CD4-positive, alpha-beta T cell (primary cell): ENCODE measurements at regions not wholly inside any gene's neighbourhood (a gene's known extent, or its start where the extent isn't known, plus 50 kb on each side); places are given as distances from the start of the nearest gene placed in this dataset.

ENCODE experiments used
- ATAC-seq: fragments of 200-7000 bp; cut with Tn5 transposase; one replicate; pipeline ENCODE4 v1.10.0; 2022; ENCODE audit warnings: mild to moderate bottlenecking; ENCODE audit not compliant: poor library complexity
- CTCF ChIA-PET: fragments of 350-600 bp; sonication (Branson Sonifier 250); formaldehyde crosslinking; loops from one replicate; lab custom pipeline; 2021; ENCODE audit warnings: antibody characterized with exemption, inconsistent platforms; lab: Charles Lee
- POLR2A ChIA-PET: fragments of 350-600 bp; sonication (Branson Sonifier 250); formaldehyde crosslinking; loops from one replicate; lab custom pipeline; 2021; ENCODE audit warnings: antibody characterized with exemption, inconsistent platforms; lab: Charles Lee
- DNase-seq, 14 experiments: peaks; one replicate each; pipeline ENCODE4 v3.0.0-alpha.2; 2013 to 2020; ENCODE audit warnings: mixed read lengths in 2 of 14
- H3K27ac ChIP-seq, 2 donors: one replicate each; pipeline versions ENCODE4 v1.5.1 to v1.7.0; 2013; ENCODE audit warnings: low read length in 2 of 2, low read depth in 1 of 2, mild to moderate bottlenecking in 1 of 2
- H3K27me3 ChIP-seq, 2 experiments: 1 replicate in 1 of 2; 2 replicates in 1 of 2; pipeline versions ENCODE4 v1.6.1 to v1.7.0; 2013; ENCODE audit warnings: low read length in 2 of 2, control low read depth in 1 of 2, mild to moderate bottlenecking in 1 of 2, moderate library complexity in 1 of 2; ENCODE audit not compliant: insufficient read depth in 2 of 2, control insufficient read depth in 1 of 2
- H3K36me3 ChIP-seq: one replicate; pipeline ENCODE4 v1.6.1; 2013; ENCODE audit warnings: low read length, control low read depth; ENCODE audit not compliant: insufficient read depth
- H3K4me1 ChIP-seq: one replicate; pipeline ENCODE4 v1.6.1; 2013; ENCODE audit warnings: low read length, control low read depth; ENCODE audit not compliant: insufficient read depth
- H3K4me3 ChIP-seq: one replicate; pipeline ENCODE4 v1.5.1; 2013; ENCODE audit warnings: mild to moderate bottlenecking, low read length, moderate library complexity
- H3K9me3 ChIP-seq, 2 experiments: 1 replicate in 1 of 2; 2 replicates in 1 of 2; pipeline versions ENCODE4 v1.6.1 to v1.7.0; 2013; ENCODE audit warnings: low read length in 2 of 2, mild to moderate bottlenecking in 2 of 2, control low read depth in 1 of 2, moderate library complexity in 1 of 2; ENCODE audit not compliant: control insufficient read depth in 1 of 2, insufficient read depth in 1 of 2
- H3K27ac Mint-ChIP-seq: one replicate; pipeline ENCODE4 v1.8.0; 2020; ENCODE audit warnings: mixed read lengths
- H3K27me3 Mint-ChIP-seq: one replicate; pipeline ENCODE4 v1.8.0; 2021; ENCODE audit warnings: mixed read lengths
- H3K36me3 Mint-ChIP-seq: one replicate; pipeline ENCODE4 v1.8.0; 2021; ENCODE audit warnings: low read depth, mixed read lengths
- H3K4me1 Mint-ChIP-seq: one replicate; pipeline ENCODE4 v1.8.0; 2021; ENCODE audit warnings: low read depth, mixed read lengths
- H3K4me3 Mint-ChIP-seq: one replicate; pipeline ENCODE4 v1.8.0; 2020; ENCODE audit warnings: mild to moderate bottlenecking, mixed read lengths
- H3K9me3 Mint-ChIP-seq: one replicate; pipeline ENCODE4 v1.8.0; 2020; ENCODE audit warnings: mixed read lengths
- CTCF ChIP-seq: fragments of 200-600 bp; IDR thresholded peaks from one replicate; pipeline ENCODE4 v1.8.0; 2022; ENCODE audit warnings: antibody characterized with exemption, mild to moderate bottlenecking
- intact Hi-C, 2 experiments: fragments of 100-400 bp; cut with DNase I in 1 of 2; cut with micrococcal nuclease in 1 of 2; formaldehyde crosslinking; loops; one replicate each; pipeline versions ENCODE4 v1.15.1 to v1.9.0; 2023 to 2025; cut with DNase I, micrococcal nuclease

DNA sequence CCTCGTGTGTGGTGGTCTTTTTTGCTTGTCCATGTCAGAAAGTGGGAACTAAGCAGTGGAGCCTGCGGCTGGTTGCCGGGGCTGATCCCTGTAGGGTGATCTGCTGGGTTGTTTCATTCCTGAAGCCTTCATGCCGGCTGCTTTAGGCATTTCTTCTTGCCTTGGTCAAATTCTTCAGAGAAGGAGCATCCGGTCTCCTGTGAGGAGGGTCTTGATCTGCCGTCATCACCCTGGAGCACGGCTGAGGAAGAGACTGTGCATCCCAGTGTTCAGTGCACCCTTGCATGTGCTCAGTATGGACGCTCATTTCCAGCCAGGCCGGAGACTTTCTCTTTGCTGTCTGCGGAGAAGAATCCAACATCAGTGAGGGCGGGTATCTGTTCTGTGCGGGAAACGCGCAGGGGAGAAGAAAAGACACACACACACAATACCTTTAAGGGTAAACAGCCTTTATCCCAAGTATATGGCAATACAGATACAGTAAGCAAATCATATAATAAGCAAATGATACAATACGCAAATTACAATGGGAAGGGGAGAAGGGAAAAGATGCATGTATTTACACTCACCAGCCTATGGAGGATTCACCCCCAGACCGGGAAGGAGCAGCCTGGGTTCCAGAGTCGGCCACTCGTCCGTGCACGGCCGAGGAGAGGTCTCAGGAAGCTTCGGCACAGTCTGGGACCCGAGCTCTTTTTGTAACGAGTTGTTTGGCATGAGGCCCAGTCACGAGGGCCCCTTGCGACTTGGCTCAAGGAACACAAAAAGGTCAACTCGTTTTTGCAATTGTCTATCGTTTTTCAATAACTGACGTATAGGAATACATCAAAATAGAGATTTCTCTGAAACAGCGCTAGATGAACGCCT, 1366.8 kb upstream of the TMEM132C start:
- Mint-ChIP-seq H3K36me3 (no peaks in the 10 kb centered on the region), H3K9me3 (no peaks in the 10 kb centered on the region), H3K27ac (no peak overlapping the region), H3K4me3 (no peak overlapping the region), H3K27me3 (no peaks in the 10 kb centered on the region), H3K4me1 (no peaks in the 10 kb centered on the region)
- Histone ChIP-seq H3K9me3 (no peaks in the 10 kb centered on the region), H3K36me3 (no peaks in the 10 kb centered on the region), H3K27ac (no peak overlapping the region), H3K4me3 (no peak overlapping the region), H3K4me1 (no peaks in the 10 kb centered on the region), H3K27me3 (peaks cover 0 to 2% of the 10 kb centered on the region in 2 experiments)
- POLR2A ChIA-PET = no interaction called here
- no peak for TF ChIP-seq CTCF
- CTCF ChIA-PET = no interaction called here
- ATAC-seq = no peak
- no peak for DNase-seq
- intact Hi-C loops = no loop called here

DNA sequence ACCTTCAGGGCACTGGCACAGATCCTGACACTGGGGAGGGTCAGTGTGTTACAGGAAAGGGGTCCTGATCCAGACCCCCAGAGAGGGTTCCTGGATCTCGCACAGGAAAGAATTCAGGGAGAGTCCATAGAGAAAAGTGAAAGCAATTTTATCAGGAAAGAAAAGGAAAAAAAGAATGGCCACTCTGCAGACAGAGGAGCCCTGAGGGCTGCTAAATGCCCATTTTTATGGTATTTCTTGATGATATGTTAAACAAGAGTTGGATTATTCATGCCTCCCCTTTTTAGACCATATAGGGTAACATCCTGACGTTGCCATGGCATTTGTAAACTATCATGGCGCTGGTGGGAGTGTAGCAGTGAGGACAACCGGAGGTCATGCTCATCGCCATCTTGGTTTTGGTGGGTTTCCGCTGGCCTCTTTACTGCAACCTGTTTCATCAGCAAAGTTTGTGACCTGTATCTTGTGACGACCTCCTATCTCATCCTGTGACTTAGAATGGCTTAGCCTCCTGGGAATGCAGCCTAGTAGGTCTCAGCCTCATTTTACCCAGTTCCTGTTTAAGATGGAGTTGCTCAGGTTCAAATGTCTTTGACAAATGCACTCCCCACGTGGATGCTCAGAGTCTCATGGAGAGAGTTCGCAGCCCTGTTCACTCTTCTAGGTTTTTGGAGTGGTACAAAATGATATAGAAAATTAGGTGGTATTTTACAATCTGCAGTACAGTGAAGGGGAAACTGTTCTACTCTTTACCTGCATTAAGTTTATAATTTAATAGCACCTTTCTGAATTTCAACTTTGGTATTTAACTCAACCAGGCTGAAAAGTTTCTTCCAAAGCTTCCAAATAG, 1363.7 kb upstream of the TMEM132C start:
- ChIA-PET CTCF (interaction anchor here (0.5 kb wide), 1 partner anchor 16 kb away, joined by 3 read pairs; no protein-coding TSS in a partner anchor), POLR2A (no interaction called here)
- H3K27ac ChIP-seq = no peak overlapping the region
- Mint-ChIP-seq H3K9me3 (peaks cover 4% of the 10 kb centered on the region), H3K36me3 (no peaks in the 10 kb centered on the region), H3K27ac (no peak overlapping the region), H3K27me3 (peaks cover 17% of the 10 kb centered on the region), H3K4me1 (no peaks in the 10 kb centered on the region), H3K4me3 (no peak overlapping the region)
- intact Hi-C loops = no loop called here
- no peaks in the 10 kb centered on the region for H3K36me3 ChIP-seq
- TF ChIP-seq CTCF = no peak
- peaks cover 0 to 5% of the 10 kb centered on the region in 2 experiments for H3K9me3 ChIP-seq
- no peak for DNase-seq
- ATAC-seq = no peak
- H3K4me3 ChIP-seq = no peak overlapping the region
- H3K4me1 ChIP-seq = no peaks in the 10 kb centered on the region
- H3K27me3 ChIP-seq = peaks cover 0 to 2% of the 10 kb centered on the region in 2 experiments

DNA sequence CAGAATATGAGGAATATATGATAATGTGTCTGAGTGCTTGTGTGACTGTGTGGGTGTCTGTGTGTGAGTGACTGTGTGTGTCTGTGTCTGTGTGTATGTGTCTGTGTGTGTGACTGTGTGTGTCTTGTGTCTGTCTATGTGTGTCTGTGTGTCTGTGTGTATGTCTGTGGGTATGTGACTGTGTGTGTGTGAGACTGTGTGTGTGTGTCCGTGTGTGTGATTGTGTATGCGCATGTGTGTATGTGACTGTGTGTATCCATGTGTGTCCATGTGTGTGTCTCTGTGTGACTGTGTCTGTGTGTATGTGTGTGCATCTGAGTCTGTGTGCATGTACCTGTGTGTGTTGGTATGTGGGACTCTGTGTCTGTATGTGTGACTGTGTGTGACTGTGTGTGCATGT, 1361.2 kb upstream of the TMEM132C start:
- Histone ChIP-seq H3K4me3 (no peak overlapping the region), H3K27ac (no peak overlapping the region), H3K9me3 (peaks cover 0 to 5% of the 10 kb centered on the region in 2 experiments), H3K27me3 (peaks cover 0 to 2% of the 10 kb centered on the region in 2 experiments), H3K4me1 (no peaks in the 10 kb centered on the region), H3K36me3 (no peaks in the 10 kb centered on the region)
- Mint-ChIP-seq H3K9me3 (peaks cover 4% of the 10 kb centered on the region), H3K36me3 (no peaks in the 10 kb centered on the region), H3K4me3 (no peak overlapping the region), H3K4me1 (no peaks in the 10 kb centered on the region), H3K27ac (no peak overlapping the region), H3K27me3 (peaks cover 17% of the 10 kb centered on the region)
- TF ChIP-seq CTCF = no peak
- intact Hi-C loops = no loop called here
- DNase-seq (no peak), ATAC-seq (no peak)
- POLR2A ChIA-PET = no interaction called here
- CTCF ChIA-PET = no interaction called here
